ENCODE measurements at regions not wholly inside any gene's neighbourhood (a gene's known extent, or its start where the extent isn't known, plus 50 kb on each side); places are given as distances from the start of the nearest gene placed in this dataset.

DNA sequence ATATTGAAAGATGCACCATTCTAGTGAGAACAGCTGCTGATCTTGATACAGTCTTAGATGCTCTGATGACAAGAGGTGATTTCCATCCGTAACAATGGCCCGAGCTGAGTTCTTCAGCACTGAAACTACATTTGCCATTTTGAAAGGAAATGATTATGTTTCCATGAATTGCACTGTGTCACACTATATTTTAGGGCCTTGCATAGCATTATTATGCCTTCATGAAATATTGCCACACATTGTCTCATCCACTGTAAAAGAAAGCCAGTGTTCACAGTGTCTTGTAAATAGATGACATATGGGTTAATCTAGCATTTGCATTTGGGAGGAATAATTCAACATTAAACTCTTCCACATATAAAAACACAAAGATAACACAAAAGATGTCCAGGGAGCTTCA, 438.3 kb upstream of the PSMD7 start:
- no TSS peak for BruUV-seq (replicated peaks)
- Histone ChIP-seq H3K4me1 (ENCODE audit: insufficient read depth, low read length) (no peaks in the 10 kb centered on the region), H3K27ac (ENCODE audit: extremely low read length, insufficient read depth, low read length) (no peak overlapping the region), H3K9ac (ENCODE audit: insufficient read depth, low read depth, low read length) (no peak overlapping the region), H3K79me2 (ENCODE audit: insufficient read depth, low read length) (no peaks in the 10 kb centered on the region), H3K9me3 (ENCODE audit: low read length) (no peaks in the 10 kb centered on the region), H3K4me3 (replicated peaks in 1 of 3; ENCODE audit: insufficient read depth in 1 of 3, low read depth in 2 of 3, low read length in 3 of 3) (no peak overlapping the region), H3K4me2 (ENCODE audit: low read depth, low read length) (no peak overlapping the region), H3K27me3 (ENCODE audit: control insufficient read depth in 1 of 2, insufficient read depth in 2 of 2, low read length in 2 of 2) (peaks cover 0 to 7% of the 10 kb centered on the region in 2 experiments; a peak in 1 of 5 replicates), H3K36me3 (replicated peaks in 1 of 2; ENCODE audit: control insufficient read depth in 1 of 2, insufficient read depth in 2 of 2, low read length in 2 of 2) (no peaks in the 10 kb centered on the region), H2AFZ (ENCODE audit: low read length) (no peak overlapping the region), H4K20me1 (ENCODE audit: insufficient read depth, low read length) (no peaks in the 10 kb centered on the region)
- 0% methylated on average over 2 of the region's 2 CpGs for WGBS (ENCODE audit: low lambda C conversion rate)
- FAIRE-seq: no peak
- ChIA-PET POLR2A (no interaction called here), CTCF (ENCODE audit: low intra/inter-chr PET ratio, low total read pairs) (no interaction called here)
- no peak for ATAC-seq
- in situ Hi-C loops (cut with HindIII; ENCODE audit: extremely low pct_ligation_motif_present, low pct_unique_long_range_greater_than_20kb): no loop called here
- intact Hi-C loops (cut with micrococcal nuclease; ENCODE audit: unreplicated experiment): no loop called here
- TF ChIP-seq TMF1 (CRISPR knock-in tag; IDR thresholded peaks at IDR 0.05; ENCODE audit: low read depth) (no peak), PTBP1 (IDR thresholded peaks at IDR 0.05; ENCODE audit: low read depth, low read length, poor library complexity, severe bottlenecking) (no peak), SRY (CRISPR knock-in tag; IDR thresholded peaks at IDR 0.05) (no peak), RFXANK (CRISPR knock-in tag; IDR thresholded peaks at IDR 0.05) (no peak), DMAP1 (CRISPR knock-in tag; IDR thresholded peaks at IDR 0.05) (no peak), ZNF12 (CRISPR knock-in tag; IDR thresholded peaks at IDR 0.05) (no peak), JDP2 (CRISPR knock-in tag; IDR thresholded peaks at IDR 0.05; ENCODE audit: borderline replicate concordance) (no peak)
- TF ChIP-seq, protein P1, sequence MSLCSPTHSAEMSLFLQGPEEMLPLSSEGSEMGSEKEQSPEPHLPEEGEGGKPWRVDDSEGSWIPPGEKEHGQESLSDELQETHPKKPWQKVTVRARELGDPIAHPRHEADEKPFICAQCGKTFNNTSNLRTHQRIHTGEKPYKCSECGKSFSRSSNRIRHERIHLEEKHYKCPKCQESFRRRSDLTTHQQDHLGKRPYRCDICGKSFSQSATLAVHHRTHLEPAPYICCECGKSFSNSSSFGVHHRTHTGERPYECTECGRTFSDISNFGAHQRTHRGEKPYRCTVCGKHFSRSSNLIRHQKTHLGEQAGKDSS (CRISPR knock-in tag; IDR thresholded peaks at IDR 0.05; ENCODE audit: borderline replicate concordance, low read depth): no peak
- TF ChIP-seq, protein P2, sequence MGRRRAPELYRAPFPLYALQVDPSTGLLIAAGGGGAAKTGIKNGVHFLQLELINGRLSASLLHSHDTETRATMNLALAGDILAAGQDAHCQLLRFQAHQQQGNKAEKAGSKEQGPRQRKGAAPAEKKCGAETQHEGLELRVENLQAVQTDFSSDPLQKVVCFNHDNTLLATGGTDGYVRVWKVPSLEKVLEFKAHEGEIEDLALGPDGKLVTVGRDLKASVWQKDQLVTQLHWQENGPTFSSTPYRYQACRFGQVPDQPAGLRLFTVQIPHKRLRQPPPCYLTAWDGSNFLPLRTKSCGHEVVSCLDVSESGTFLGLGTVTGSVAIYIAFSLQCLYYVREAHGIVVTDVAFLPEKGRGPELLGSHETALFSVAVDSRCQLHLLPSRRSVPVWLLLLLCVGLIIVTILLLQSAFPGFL (CRISPR knock-in tag; IDR thresholded peaks at IDR 0.05): no peak
- TF ChIP-seq, protein P3, sequence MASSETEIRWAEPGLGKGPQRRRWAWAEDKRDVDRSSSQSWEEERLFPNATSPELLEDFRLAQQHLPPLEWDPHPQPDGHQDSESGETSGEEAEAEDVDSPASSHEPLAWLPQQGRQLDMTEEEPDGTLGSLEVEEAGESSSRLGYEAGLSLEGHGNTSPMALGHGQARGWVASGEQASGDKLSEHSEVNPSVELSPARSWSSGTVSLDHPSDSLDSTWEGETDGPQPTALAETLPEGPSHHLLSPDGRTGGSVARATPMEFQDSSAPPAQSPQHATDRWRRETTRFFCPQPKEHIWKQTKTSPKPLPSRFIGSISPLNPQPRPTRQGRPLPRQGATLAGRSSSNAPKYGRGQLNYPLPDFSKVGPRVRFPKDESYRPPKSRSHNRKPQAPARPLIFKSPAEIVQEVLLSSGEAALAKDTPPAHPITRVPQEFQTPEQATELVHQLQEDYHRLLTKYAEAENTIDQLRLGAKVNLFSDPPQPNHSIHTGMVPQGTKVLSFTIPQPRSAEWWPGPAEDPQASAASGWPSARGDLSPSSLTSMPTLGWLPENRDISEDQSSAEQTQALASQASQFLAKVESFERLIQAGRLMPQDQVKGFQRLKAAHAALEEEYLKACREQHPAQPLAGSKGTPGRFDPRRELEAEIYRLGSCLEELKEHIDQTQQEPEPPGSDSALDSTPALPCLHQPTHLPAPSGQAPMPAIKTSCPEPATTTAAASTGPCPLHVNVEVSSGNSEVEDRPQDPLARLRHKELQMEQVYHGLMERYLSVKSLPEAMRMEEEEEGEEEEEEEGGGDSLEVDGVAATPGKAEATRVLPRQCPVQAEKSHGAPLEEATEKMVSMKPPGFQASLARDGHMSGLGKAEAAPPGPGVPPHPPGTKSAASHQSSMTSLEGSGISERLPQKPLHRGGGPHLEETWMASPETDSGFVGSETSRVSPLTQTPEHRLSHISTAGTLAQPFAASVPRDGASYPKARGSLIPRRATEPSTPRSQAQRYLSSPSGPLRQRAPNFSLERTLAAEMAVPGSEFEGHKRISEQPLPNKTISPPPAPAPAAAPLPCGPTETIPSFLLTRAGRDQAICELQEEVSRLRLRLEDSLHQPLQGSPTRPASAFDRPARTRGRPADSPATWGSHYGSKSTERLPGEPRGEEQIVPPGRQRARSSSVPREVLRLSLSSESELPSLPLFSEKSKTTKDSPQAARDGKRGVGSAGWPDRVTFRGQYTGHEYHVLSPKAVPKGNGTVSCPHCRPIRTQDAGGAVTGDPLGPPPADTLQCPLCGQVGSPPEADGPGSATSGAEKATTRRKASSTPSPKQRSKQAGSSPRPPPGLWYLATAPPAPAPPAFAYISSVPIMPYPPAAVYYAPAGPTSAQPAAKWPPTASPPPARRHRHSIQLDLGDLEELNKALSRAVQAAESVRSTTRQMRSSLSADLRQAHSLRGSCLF (CRISPR knock-in tag; IDR thresholded peaks at IDR 0.05; ENCODE audit: borderline replicate concordance): no peak
- TF ChIP-seq, protein P4, sequence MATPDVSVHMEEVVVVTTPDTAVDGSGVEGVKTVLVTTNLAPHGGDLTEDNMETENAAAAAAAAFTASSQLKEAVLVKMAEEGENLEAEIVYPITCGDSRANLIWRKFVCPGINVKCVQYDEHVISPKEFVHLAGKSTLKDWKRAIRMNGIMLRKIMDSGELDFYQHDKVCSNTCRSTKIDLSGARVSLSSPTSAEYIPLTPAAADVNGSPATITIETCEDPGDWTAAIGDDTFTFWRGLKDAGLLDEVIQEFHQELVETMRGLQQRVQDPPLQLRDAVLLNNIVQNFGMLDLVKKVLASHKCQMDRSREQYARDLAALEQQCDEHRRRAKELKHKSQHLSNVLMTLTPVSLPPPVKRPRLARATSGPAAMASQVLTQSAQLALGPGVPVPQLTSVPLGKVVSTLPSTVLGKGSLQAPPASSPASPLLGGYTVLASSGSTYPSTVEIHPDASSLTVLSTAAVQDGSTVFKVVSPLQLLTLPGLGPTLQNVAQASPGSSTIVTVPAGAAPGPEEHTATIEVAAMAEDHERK (CRISPR knock-in tag; IDR thresholded peaks at IDR 0.05; ENCODE audit: low read depth): no peak
- TF ChIP-seq, protein P5, sequence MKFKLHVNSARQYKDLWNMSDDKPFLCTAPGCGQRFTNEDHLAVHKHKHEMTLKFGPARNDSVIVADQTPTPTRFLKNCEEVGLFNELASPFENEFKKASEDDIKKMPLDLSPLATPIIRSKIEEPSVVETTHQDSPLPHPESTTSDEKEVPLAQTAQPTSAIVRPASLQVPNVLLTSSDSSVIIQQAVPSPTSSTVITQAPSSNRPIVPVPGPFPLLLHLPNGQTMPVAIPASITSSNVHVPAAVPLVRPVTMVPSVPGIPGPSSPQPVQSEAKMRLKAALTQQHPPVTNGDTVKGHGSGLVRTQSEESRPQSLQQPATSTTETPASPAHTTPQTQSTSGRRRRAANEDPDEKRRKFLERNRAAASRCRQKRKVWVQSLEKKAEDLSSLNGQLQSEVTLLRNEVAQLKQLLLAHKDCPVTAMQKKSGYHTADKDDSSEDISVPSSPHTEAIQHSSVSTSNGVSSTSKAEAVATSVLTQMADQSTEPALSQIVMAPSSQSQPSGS (CRISPR knock-in tag; IDR thresholded peaks at IDR 0.05): no peak
- no peak for DNase-seq (ENCODE audit: low spot score)

Measured in HepG2 (cell line).